ENCODE measurements at regions not wholly inside any gene's neighbourhood (a gene's known extent, or its start where the extent isn't known, plus 50 kb on each side); places are given as distances from the start of the nearest gene placed in this dataset.

- TF ChIP-seq CTCF (IDR thresholded peaks at IDR 0.05) (no peak), POLR2A (IDR thresholded peaks at IDR 0.05) (no peak), EP300 (IDR thresholded peaks at IDR 0.05) (no peak)
Observed at GRCh38 chr18:56119681-56120080, 518.7 kb downstream of the TXNL1 start.

Measured in ovary (tissue), 3 donors.